AML-193 (cell line): ENCODE measurements at regions not wholly inside any gene's neighbourhood (a gene's known extent, or its start where the extent isn't known, plus 50 kb on each side); places are given as distances from the start of the nearest gene placed in this dataset.

Experiments
- DNase-seq, 2 experiments: peaks; one replicate each; lab custom pipeline; 2025; lab: John Stamatoyannopoulos, UW

GRCh38 chr3:174651951-174652350 lies 207.2 kb upstream of the NAALADL2 start:
- DNase-seq = no peak

GRCh38 chr3:174659511-174659910 lies 199.6 kb upstream of the NAALADL2 start:
- no peak for DNase-seq

GRCh38 chr3:174662653-174663052 lies 196.5 kb upstream of the NAALADL2 start:
- DNase-seq = no peak

GRCh38 chr3:174667386-174667785 lies 191.7 kb upstream of the NAALADL2 start:
- DNase-seq = no peak

GRCh38 chr3:174675406-174675805 lies 183.7 kb upstream of the NAALADL2 start:
- no peak for DNase-seq

GRCh38 chr3:174681784-174682183 lies 177.3 kb upstream of the NAALADL2 start:
- no peak for DNase-seq

GRCh38 chr3:174685796-174686195 lies 173.3 kb upstream of the NAALADL2 start:
- DNase-seq = no peak

- no peak for DNase-seq
These were observed 161.8 kb upstream of the NAALADL2 start for GRCh38 chr3:174697310-174697709.

GRCh38 chr3:174700736-174701135 lies 158.4 kb upstream of the NAALADL2 start:
- DNase-seq = no peak

GRCh38 chr3:174710612-174711011 lies 148.5 kb upstream of the NAALADL2 start:
- DNase-seq = no peak

GRCh38 chr3:174715386-174715785 lies 143.7 kb upstream of the NAALADL2 start:
- DNase-seq = no peak

GRCh38 chr3:174716956-174717505 lies 142.1 kb upstream of the NAALADL2 start:
- DNase-seq = no peak

GRCh38 chr3:174720717-174721116 lies 138.4 kb upstream of the NAALADL2 start:
- no peak for DNase-seq

- no peak for DNase-seq
These were observed 133.8 kb upstream of the NAALADL2 start for GRCh38 chr3:174725303-174725702.

GRCh38 chr3:174737966-174738365 lies 121.2 kb upstream of the NAALADL2 start:
- DNase-seq = no peak

- DNase-seq = no peak
These were observed 110.0 kb upstream of the NAALADL2 start for GRCh38 chr3:174749143-174749542.

- no peak for DNase-seq
These were observed 103.0 kb upstream of the NAALADL2 start for GRCh38 chr3:174755833-174756829.

GRCh38 chr3:174758943-174759342 lies 100.2 kb upstream of the NAALADL2 start:
- no peak for DNase-seq

- no peak for DNase-seq
These were observed 91.7 kb upstream of the NAALADL2 start for GRCh38 chr3:174767406-174767805.

- no peak for DNase-seq
These were observed 91.2 kb upstream of the NAALADL2 start for GRCh38 chr3:174767853-174768382.

- DNase-seq = no peak
These were observed 90.0 kb upstream of the NAALADL2 start for GRCh38 chr3:174769171-174769570.

GRCh38 chr3:174775603-174776002 lies 83.5 kb upstream of the NAALADL2 start:
- DNase-seq = no peak

- DNase-seq = no peak
These were observed 83.0 kb upstream of the NAALADL2 start for GRCh38 chr3:174776123-174776522.
